Activated T-helper 2 cell treated with anti-CD3 and anti-CD28 coated beads, Interferon-gamma antibody, Interleukin-2, Interleukin-4, amounts not matched to agents 10 μg/mL and 5 μg/mL and 100 μg/mL, durations not matched to agents 14 hours and 24 hours and 36 hours (primary cell): ENCODE measurements at regions not wholly inside any gene's neighbourhood (a gene's known extent, or its start where the extent isn't known, plus 50 kb on each side); places are given as distances from the start of the nearest gene placed in this dataset.

Experiments
- DNase-seq: peaks from one replicate; pipeline ENCODE4 v3.0.0; 2021; ENCODE audit warnings: low spot score
- H3K27ac Mint-ChIP-seq: one replicate; pipeline ENCODE4 v1.8.0; 2021; ENCODE audit warnings: mixed read lengths
- H3K27me3 Mint-ChIP-seq: one replicate; pipeline ENCODE4 v1.8.0; 2021; ENCODE audit warnings: low read depth, mixed read lengths
- H3K36me3 Mint-ChIP-seq: one replicate; pipeline ENCODE4 v1.8.0; 2021; ENCODE audit warnings: low read depth, mixed read lengths
- H3K4me1 Mint-ChIP-seq: one replicate; pipeline ENCODE4 v1.8.0; 2021; ENCODE audit warnings: low read depth, mixed read lengths
- H3K4me3 Mint-ChIP-seq: one replicate; pipeline ENCODE4 v1.8.0; 2021; ENCODE audit warnings: low read depth, mild to moderate bottlenecking, moderate library complexity, mixed read lengths
- H3K9me3 Mint-ChIP-seq: one replicate; pipeline ENCODE4 v1.8.0; 2021; ENCODE audit warnings: mixed read lengths
- intact Hi-C: fragments of 100-400 bp; cut with micrococcal nuclease; formaldehyde crosslinking; loops from one replicate; pipeline ENCODE4 v1.15.1; 2023

- Mint-ChIP-seq H3K9me3 (no peaks in the 10 kb centered on the region), H3K27me3 (peaks cover 12% of the 10 kb centered on the region), H3K27ac (no peak overlapping the region), H3K4me1 (no peaks in the 10 kb centered on the region), H3K36me3 (no peaks in the 10 kb centered on the region), H3K4me3 (no peak overlapping the region)
- intact Hi-C loops, result no loop called here
- no peak for DNase-seq
Measured at GRCh38 chr9:7607421-7607820, 192.2 kb downstream of the DMAC1 start.

DNA sequence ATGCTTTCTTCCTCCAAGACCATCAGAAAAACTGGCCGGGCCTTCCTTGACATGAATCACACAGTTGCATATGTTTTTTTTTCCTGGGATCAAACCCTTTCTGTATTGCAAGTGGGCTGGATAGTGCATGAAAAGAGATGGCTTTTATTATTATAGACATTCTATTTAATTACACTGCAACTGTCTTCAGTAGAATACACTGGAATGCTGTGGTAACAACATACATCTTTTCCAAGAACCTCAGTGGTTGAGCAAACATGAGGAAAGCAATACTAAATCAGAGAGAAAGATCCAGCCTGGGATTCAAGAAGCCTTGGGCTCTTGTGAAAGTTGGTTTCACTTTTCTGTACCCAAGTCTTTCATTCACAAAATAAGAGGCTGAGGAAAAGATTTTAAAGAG lies 193.0 kb downstream of the DMAC1 start:
- Mint-ChIP-seq H3K27ac (no peak overlapping the region), H3K27me3 (peaks cover 14% of the 10 kb centered on the region), H3K4me1 (no peaks in the 10 kb centered on the region), H3K4me3 (no peak overlapping the region), H3K36me3 (no peaks in the 10 kb centered on the region), H3K9me3 (no peaks in the 10 kb centered on the region)
- intact Hi-C loops, result no loop called here
- DNase-seq, result no peak

DNA sequence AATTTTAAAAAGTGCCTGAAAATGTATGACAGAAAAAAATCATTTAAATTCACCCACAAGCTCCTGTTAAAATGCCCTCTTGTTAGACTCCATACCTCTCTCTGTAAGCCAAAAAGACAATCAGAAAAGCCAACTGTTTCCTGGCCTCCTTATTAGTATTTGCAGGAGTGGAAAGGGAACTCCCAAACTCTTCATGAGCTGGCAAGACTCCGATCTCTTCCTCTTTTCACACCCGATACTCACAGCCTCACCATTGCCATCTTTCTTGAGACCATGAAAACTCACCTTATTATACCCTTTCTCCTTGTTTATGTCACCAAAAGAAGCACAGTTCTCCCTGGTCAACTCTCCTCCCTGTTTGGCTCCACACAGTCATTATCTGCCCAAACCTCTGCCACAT lies 197.8 kb downstream of the DMAC1 start:
- Mint-ChIP-seq H3K4me1 (no peaks in the 10 kb centered on the region), H3K9me3 (no peaks in the 10 kb centered on the region), H3K4me3 (no peak overlapping the region), H3K36me3 (no peaks in the 10 kb centered on the region), H3K27ac (no peak overlapping the region), H3K27me3 (peaks cover 2% of the 10 kb centered on the region)
- DNase-seq, result no peak
- intact Hi-C loops, result no loop called here

DNA sequence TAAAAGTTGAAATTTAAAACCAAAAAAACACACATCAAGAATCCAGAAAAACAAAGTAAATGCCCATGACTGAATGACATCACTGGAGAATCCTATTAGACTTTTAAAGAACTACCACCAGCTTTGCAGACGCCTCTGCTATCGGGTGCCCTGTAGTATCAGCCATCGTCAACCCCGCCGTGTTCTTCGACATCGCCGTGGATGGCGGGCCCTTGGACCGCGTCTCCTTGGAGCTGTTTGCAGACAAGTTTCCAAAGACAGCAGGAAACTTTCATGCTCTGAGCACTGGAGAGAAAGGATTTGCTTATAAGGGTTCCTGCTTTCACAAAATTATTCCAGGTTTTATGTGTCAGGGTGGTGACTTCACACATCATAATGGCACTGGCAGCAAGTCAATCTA lies 201.9 kb downstream of the DMAC1 start:
- DNase-seq, result no peak
- Mint-ChIP-seq H3K4me3 (no peak overlapping the region), H3K4me1 (no peaks in the 10 kb centered on the region), H3K27ac (no peak overlapping the region), H3K36me3 (no peaks in the 10 kb centered on the region), H3K27me3 (peaks cover 2% of the 10 kb centered on the region), H3K9me3 (peaks cover 7% of the 10 kb centered on the region)
- intact Hi-C loops, result no loop called here

GRCh38 chr9:7592321-7593316 lies 207.0 kb downstream of the DMAC1 start:
- intact Hi-C loops, result no loop called here
- Mint-ChIP-seq H3K27ac (no peak overlapping the region), H3K9me3 (peaks cover 7% of the 10 kb centered on the region)

GRCh38 chr9:7591501-7591900 lies 208.1 kb downstream of the DMAC1 start:
- no peak for DNase-seq
- Mint-ChIP-seq H3K4me3 (no peak overlapping the region), H3K27me3 (no peaks in the 10 kb centered on the region), H3K36me3 (no peaks in the 10 kb centered on the region), H3K4me1 (no peaks in the 10 kb centered on the region), H3K9me3 (peaks cover 7% of the 10 kb centered on the region), H3K27ac (no peak overlapping the region)
- intact Hi-C loops, result no loop called here

More at GRCh38 chr9:7592321-7593316, 207.0 kb downstream of the DMAC1 start:
- Mint-ChIP-seq H3K27me3 (no peaks in the 10 kb centered on the region), H3K4me1 (no peaks in the 10 kb centered on the region), H3K36me3 (no peaks in the 10 kb centered on the region), H3K4me3 (no peak overlapping the region)
- no peak for DNase-seq

DNA sequence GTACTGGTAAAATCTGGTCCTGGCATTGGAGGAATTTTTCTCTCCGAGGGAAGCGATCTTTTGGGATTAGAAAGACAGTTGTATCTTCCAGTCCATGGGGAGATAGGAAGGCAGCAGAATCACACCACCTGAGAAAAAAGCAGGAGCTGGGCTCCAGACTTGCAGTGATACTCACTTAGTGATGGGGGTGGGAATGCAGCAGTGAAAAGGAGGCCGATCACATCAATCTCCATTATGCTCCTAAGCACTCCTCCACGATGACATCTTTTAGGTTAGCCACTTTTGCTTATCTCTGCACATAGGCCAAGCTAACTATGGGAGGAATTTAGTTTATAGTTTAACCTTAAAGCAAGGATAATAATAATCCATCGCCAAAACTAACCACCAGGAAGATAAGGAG lies 219.0 kb downstream of the DMAC1 start:
- Mint-ChIP-seq H3K4me3 (no peak overlapping the region), H3K27ac (no peak overlapping the region), H3K27me3 (no peaks in the 10 kb centered on the region), H3K4me1 (no peaks in the 10 kb centered on the region), H3K9me3 (no peaks in the 10 kb centered on the region), H3K36me3 (no peaks in the 10 kb centered on the region)
- DNase-seq, result no peak
- intact Hi-C loops, result no loop called here

GRCh38 chr9:7579351-7579750 lies 220.2 kb downstream of the DMAC1 start:
- H3K27ac Mint-ChIP-seq, result no peak overlapping the region
- H3K27me3 Mint-ChIP-seq, result no peaks in the 10 kb centered on the region
- no peak overlapping the region for H3K4me3 Mint-ChIP-seq
- H3K9me3 Mint-ChIP-seq, result no peaks in the 10 kb centered on the region
- intact Hi-C loops, result no loop called here
- H3K36me3 Mint-ChIP-seq, result no peaks in the 10 kb centered on the region
- DNase-seq, result no peak
- no peaks in the 10 kb centered on the region for H3K4me1 Mint-ChIP-seq

DNA sequence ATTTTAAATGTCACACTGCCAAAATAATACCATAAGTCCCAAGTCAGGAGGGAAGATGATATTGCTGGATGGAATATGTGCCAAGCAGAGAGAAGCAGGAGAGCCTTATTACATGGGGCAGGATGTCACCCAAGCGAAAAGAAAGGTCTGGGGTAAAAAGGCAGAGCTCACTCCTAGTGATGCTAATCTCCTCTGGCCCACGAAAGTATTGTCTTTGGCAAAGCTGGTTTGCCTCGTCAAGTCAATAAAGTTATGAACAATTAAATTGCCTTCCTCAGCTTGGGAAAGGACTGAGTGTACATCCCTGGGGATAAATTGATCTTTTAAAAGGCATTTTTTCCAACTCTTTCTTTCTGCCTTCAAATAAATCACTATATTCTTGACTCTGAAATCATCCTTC lies 220.6 kb downstream of the DMAC1 start:
- Mint-ChIP-seq H3K36me3 (no peaks in the 10 kb centered on the region), H3K27ac (no peak overlapping the region), H3K4me3 (no peak overlapping the region), H3K9me3 (no peaks in the 10 kb centered on the region), H3K27me3 (no peaks in the 10 kb centered on the region), H3K4me1 (no peaks in the 10 kb centered on the region)
- intact Hi-C loops, result no loop called here
- no peak for DNase-seq

DNA sequence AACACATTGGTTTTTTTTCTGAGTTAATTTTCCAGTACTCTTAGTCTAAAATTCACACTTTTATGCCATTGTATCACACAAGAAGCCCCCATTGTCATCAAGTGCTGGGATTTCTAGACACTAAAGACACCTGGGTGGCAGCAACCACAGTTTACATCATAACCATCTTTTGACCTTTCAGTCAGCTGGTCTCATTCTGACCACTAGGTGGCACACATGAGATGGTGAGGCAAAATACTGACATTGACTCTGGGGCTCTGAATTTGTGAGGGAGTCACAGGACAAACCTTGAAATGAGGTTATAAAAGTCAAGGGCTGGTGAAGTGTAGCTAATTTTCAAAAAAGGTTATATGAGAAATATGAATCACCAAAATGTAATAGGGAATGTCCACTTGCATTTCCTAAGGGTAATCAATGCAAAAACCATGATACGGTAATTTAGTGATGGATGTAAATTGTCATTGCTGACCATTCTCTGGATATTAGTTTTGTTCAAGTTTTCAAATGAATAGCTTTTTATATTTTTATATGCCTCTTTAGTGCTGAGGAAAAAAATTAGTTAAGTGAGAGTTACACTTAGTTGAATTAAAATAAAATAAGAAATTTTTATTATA lies 229.4 kb downstream of the DMAC1 start:
- H3K27me3 Mint-ChIP-seq, result peaks cover 8% of the 10 kb centered on the region
- intact Hi-C loops, result loop anchor here (5.0 kb wide), 1 partner anchor 1327 kb away; no protein-coding TSS in a partner anchor
- H3K4me1 Mint-ChIP-seq, result peaks cover 8% of the 10 kb centered on the region
- no peak overlapping the region for H3K4me3 Mint-ChIP-seq
- no peak overlapping the region for H3K27ac Mint-ChIP-seq
- no peaks in the 10 kb centered on the region for H3K36me3 Mint-ChIP-seq
- DNase-seq, result peak; percentile 39
- no peaks in the 10 kb centered on the region for H3K9me3 Mint-ChIP-seq

DNA sequence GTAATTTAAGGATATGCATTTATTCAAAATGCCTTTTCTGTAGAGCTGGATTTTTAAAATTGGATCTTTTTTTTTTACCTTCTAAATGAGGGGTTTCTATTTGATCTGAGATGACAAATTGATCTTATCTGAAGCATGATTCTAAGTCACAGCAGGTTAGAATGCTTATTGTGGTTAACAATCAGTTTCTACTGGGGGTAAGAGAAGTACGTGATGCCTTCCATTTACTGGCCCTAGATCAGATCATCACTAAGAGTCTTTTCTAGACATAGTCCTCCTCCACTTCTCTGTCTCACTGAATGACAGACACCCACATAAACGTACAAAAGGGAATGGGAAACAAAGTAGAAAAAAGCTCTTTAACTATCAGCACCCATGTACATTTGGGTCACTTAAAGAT lies 231.9 kb downstream of the DMAC1 start:
- Mint-ChIP-seq H3K27ac (no peak overlapping the region), H3K4me1 (peaks cover 8% of the 10 kb centered on the region), H3K27me3 (peaks cover 11% of the 10 kb centered on the region), H3K4me3 (no peak overlapping the region), H3K36me3 (no peaks in the 10 kb centered on the region), H3K9me3 (no peaks in the 10 kb centered on the region)
- intact Hi-C loops, result no loop called here
- DNase-seq, result no peak

GRCh38 chr9:7561527-7562080 lies 238.0 kb downstream of the DMAC1 start:
- Mint-ChIP-seq H3K4me1 (no peaks in the 10 kb centered on the region), H3K27ac (no peak overlapping the region), H3K9me3 (no peaks in the 10 kb centered on the region), H3K4me3 (no peak overlapping the region), H3K36me3 (no peaks in the 10 kb centered on the region), H3K27me3 (peaks cover 9% of the 10 kb centered on the region)
- no peak for DNase-seq
- intact Hi-C loops, result no loop called here
